Mammary epithelial cell (primary cell): ENCODE measurements at regions not wholly inside any gene's neighbourhood (a gene's known extent, or its start where the extent isn't known, plus 50 kb on each side); places are given as distances from the start of the nearest gene placed in this dataset.

Source experiments
- EZH2 ChIP-seq: IDR thresholded peaks from 2 replicates; pipeline ENCODE4 v1.6.1; 2012; ENCODE audit warnings: low read length, inconsistent platforms, borderline replicate concordance
- TF ChIP-seq, protein P1 (sequence below), 2 donors: IDR thresholded peaks in 1 of 2; conservative IDR thresholded peaks in 1 of 2; 2 replicates each; pipeline ENCODE4 v1.5.1; 2011 to 2012; ENCODE audit warnings: inconsistent platforms in 2 of 2, low read length in 2 of 2, mild to moderate bottlenecking in 2 of 2, control low read depth in 1 of 2, low read depth in 1 of 2; ENCODE audit not compliant: insufficient read depth in 1 of 2; ENCODE audit errors: extremely low read depth in 1 of 2

DNA sequence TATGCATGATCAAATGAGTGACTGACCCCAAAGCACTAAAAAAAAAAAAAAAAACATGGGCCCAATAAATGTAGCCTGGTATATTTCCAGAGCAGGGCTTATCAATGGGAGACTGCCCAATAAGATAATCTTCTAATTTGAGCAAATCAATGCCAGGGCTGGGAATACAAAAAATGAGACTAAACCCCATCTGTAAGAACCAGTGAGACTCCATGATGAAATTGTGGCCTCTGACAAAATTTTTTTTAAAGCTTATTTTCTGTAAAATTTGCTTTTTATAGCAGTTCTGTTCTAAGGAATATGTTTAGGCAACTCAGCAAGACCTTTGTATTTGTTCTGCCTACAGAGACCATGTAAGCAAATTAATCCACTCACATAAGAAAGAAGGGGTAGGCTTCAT is 186.8 kb upstream of the CCDC150 start:
- TF ChIP-seq, protein P1, sequence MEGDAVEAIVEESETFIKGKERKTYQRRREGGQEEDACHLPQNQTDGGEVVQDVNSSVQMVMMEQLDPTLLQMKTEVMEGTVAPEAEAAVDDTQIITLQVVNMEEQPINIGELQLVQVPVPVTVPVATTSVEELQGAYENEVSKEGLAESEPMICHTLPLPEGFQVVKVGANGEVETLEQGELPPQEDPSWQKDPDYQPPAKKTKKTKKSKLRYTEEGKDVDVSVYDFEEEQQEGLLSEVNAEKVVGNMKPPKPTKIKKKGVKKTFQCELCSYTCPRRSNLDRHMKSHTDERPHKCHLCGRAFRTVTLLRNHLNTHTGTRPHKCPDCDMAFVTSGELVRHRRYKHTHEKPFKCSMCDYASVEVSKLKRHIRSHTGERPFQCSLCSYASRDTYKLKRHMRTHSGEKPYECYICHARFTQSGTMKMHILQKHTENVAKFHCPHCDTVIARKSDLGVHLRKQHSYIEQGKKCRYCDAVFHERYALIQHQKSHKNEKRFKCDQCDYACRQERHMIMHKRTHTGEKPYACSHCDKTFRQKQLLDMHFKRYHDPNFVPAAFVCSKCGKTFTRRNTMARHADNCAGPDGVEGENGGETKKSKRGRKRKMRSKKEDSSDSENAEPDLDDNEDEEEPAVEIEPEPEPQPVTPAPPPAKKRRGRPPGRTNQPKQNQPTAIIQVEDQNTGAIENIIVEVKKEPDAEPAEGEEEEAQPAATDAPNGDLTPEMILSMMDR (conservative IDR thresholded peaks at IDR 0.05 in 1 of 2, IDR thresholded peaks at IDR 0.05 in 1 of 2; ENCODE audit: extremely low read depth in 1 of 2, insufficient read depth in 1 of 2, low read depth in 1 of 2, low read length in 2 of 2): no peak
- TF ChIP-seq EZH2: no peak
